AG20443 (cell line): ENCODE measurements at regions not wholly inside any gene's neighbourhood (a gene's known extent, or its start where the extent isn't known, plus 50 kb on each side); places are given as distances from the start of the nearest gene placed in this dataset.
"Not testable (repeated sequence)": the region's sequence is repeated elsewhere in the genome, so short reads cannot be mapped to it uniquely, and the experiment has no call there.

Source experiments
- DNase-seq: peaks from one replicate; pipeline ENCODE4 v3.0.0; 2012; ENCODE audit warnings: low spot score, mixed read lengths

- peak; percentile 56 for DNase-seq
Observed at GRCh38 chr5:72760259-72760658, 56.2 kb upstream of the TNPO1 start.

DNA sequence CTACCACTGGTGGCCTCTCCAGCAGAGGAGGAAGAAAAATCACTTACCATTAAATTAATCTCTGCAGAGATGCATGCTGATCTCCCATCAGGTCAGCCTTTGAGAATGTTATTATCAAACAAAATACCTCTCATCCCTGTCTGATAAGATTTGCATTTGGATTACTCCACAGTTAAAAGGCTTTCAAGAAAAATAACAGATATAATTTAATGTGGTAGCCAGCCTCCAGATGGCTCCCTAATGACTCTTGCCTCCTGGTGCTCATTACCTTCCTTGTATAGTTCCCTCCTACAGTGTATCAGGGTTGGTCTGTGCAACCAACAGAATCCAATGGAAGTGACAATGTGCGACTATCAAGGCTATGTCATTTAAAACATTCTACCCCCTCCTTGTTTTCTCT lies 63.6 kb upstream of the TNPO1 start:
- no peak for DNase-seq

- no peak for DNase-seq
Observed at GRCh38 chr5:72749362-72749997, 67.0 kb upstream of the TNPO1 start.

- DNase-seq = no peak
Observed at GRCh38 chr5:72747826-72748225, 68.6 kb upstream of the TNPO1 start.

DNA sequence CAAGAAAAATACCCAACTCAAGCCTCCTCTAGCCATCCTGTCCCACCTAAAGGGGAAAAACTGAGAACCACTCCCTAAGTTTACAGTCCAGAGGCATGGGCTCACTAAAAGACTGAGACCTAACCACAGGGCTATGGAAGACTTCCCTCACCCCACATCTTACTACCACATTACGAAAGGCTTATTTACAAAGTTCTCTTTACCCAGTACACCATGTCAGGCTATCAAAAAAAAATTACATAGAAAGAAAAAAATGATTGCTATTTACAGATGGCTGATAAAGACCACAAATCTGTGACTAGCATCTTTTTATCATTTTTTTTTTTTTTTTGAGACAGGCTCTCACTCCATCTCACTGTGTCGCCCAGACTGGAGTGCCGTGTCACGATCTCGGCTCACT lies 69.7 kb upstream of the TNPO1 start:
- no peak for DNase-seq

GRCh38 chr5:72744136-72744535 lies 72.3 kb upstream of the TNPO1 start:
- DNase-seq = no peak

- no peak for DNase-seq
Observed at GRCh38 chr5:72741805-72742204, 74.7 kb upstream of the TNPO1 start.

DNA sequence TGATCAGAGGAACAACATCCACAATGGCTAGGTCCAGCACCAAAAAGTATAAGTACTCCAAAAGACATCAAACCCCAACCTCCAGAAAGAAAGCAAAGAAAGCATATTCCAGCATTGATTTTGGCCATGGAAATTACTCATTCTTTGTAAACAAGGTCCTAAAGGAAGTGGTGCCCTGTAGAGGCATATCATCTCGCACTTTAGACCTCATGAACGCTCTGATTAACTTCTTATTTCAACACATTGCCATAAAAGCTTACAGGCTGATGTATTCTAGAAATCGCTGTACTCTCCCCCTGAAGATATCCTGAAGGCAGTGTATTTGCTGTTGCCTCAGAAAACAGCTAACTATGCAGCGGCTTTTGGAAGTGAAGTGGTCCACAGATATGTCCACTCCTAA lies 82.7 kb upstream of the TNPO1 start:
- no peak for DNase-seq

DNA sequence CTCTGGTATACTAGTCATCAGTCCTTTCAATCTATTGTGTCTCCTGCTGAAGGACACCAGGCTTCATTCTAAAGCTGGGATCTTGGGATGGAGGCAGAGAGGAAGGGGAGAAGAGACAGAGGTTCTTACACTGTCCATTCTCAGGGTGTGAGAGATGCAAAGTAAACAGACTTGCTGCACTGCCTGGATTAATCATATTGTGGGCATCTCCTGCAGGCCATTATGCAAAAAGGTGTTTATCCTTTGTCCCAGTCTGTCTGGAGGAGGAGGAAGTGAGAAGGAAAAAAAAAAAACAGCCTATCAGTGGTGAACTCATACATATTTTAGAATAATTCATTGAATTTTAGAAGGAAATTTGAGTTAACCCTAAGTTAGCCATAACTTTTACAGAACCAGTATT lies 92.9 kb upstream of the TNPO1 start:
- no peak for DNase-seq

GRCh38 chr5:72722792-72723452 lies 93.5 kb upstream of the TNPO1 start:
- no peak for DNase-seq

DNA sequence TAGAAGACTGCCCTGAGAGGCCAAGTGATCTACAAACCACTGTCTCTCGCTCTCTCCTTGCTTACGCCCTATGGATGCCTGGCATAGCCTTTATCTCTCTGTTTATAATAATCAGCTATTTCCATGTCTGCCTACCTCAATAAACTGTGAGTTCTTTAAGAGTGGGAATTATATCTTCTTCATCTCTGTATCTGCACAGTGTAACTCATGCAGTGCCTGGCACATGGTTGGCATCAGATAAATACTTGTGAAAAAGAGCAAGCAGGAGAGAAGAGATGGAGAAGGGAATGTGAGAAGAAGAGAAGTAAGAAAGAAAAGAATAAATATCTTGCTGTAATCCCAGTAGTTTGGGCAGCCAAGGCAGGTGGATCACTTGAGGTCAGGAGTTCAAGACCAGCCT lies 94.6 kb upstream of the TNPO1 start:
- DNase-seq = no peak

DNA sequence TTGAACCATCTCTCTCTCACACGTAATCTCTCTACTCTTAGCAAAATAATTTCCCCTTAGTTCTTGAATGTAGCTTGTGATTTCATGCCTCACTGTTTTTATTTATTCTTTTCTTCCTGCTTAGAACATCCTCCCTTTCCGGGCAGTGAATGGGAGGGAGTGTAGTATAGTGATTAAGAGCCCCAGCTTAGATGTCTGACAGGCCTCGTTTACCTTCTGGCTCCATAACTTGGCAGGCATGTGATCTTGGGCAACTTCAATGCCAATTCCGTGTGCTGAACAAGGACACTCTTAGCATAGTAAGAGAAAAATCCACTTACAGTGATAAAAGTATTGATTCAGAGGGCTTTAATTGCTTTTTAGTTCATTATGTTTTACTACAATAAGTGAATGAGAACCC lies 96.3 kb upstream of the TNPO1 start:
- DNase-seq = no peak

DNA sequence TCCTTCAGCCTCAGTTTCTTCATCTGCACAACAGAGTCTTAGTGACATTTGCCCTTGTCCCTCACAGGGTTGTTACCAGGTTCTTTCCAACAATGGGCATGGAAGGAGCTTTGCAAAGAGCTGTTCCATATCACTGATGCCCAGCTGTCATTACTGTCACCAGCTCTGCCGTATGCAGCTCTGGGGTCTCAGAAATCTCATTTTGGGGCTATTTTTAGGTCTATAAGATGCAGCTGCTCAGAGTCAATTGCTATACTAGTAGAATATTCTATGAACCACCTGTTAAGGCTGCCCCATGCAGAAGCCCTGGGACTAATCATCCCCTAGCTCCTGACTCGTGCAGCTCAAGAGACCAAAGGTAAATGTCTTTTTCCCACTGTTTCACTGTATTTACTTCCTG lies 105.1 kb upstream of the TNPO1 start:
- no peak for DNase-seq

DNA sequence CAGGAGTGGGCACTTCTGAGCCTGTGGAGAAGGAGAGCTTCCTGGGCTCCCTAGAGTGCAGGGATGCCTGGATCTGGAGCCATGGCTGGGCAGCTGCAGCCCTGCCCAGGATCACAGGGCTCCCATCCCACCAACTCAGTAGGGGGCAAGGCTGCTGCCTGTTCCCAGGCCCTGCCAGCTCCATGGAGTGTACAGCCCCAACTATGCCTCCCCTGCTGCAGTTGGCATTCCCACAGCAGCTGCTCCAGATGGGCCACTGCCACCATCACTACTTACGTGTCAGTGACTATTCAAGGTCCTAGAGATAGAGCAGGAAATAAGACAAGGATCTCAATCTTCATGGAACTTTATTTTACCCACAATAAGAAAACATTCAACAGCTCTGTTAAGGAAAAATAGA lies 107.1 kb upstream of the TNPO1 start:
- DNase-seq = no peak

DNA sequence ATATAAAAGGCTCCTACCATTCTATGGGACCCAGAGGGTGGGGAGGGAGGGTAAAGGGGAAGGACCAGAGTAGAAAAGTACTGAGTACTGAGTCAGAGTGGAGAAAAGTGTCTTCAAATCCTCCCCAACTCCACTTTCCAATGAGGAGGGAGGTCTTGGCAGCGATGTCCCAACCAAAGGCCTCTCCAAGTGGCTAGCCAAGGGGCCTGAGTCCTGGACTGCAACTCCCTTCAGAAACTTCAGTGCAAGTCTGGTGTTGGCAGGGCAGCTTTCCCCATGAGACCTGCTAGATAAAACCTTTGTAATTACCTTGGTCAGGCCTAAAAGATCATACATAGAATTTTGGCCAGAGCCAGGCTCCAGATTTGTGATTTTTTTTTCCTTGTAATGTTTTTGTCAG lies 111.3 kb upstream of the TNPO1 start:
- no peak for DNase-seq

DNA sequence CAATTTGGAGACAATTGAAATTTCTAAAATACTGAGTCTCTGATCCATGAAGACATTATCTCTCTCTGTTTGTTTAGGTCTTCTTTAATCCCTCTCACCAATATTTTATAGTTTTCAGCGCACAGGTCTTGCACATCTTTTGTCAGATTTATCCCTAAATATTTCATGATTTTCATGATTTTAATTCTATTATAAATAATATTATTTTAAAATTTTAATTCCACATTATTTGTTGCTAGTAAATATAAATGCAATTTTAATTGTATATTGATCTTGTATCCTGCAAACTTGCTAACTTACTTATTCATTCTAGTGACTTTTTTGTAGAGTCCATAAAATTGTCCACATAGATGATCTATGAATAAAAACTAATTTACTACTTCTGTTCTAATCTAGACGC lies 112.6 kb upstream of the TNPO1 start:
- no peak for DNase-seq

GRCh38 chr5:72702881-72703434 lies 113.5 kb upstream of the TNPO1 start:
- DNase-seq = no peak

- not testable (repeated sequence) for DNase-seq
Observed at GRCh38 chr5:72702105-72702504, 114.4 kb upstream of the TNPO1 start.

GRCh38 chr5:72698481-72698880 lies 118.0 kb upstream of the TNPO1 start:
- DNase-seq = no peak

DNA sequence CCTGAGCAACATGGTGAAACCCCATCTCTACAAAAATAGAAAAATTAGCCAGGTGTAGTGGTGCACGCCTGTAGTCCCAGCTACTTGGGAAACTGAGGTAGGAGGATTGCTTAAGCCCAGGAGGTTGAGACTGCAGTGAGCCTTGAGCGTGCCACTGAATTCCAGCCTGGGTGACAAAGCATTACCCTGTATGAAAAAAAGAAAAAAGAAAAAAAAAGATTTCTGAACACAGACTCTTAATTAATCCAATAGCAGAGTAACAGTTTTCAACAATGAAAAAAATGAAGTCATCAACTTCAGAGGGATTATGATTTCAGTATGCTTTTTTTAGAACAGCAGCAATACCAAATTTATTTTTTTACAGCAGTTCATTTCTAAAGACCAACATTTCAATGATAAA lies 118.8 kb upstream of the TNPO1 start:
- no peak for DNase-seq

- no peak for DNase-seq
Observed at GRCh38 chr5:72695659-72696058, 120.8 kb upstream of the TNPO1 start.

DNA sequence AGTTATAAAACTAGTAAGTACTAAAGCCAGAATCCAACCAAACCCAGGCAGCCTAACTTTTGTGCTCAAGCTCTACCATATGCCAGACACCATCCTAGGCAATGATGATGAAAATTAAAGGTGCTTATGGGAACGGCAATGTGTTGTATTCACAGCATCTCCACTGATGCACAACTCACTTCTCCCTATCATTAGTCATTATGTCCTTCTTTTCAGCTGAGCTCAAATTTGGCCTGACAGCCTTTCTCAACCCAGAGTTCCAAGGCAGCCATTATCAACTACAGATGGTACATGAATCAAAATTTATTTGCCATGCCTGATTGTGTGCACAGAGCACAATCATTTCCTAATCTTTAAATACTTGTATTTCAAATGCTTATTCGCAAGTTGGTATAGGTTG lies 121.6 kb upstream of the TNPO1 start:
- DNase-seq = no peak

DNA sequence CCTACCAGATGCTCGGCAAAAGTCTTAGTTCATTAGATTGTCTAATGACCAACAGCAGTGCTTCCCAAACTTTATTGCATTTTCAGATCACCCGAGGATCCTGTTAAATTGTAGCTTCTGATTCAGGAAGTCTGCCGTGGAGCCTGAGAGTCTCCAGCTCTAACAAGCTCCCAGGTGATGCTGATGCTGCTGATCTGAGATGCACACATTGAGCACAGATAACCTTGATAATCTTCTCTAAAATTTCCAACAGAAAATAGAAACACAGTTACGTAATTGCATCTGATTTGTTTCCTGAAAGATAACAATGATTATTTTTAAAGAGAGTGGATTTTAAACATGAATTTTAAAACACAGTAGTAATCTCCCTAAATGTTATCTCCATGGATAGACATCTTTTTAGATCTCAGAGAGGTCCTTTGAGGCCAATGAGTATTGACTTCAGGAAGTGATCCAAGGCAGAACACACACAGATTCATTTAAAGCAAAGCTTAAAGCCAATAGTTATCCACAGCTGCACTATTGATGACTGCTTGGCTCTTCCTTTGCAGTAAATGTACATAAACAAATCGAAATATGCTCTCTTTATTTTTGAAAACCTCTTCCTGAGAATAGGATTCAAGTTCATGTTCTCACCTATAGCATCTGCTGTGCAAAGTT lies 122.8 kb upstream of the TNPO1 start:
- no peak for DNase-seq
